Progenitor cell of endocrine pancreas (in vitro differentiated cells): ENCODE measurements at regions not wholly inside any gene's neighbourhood (a gene's known extent, or its start where the extent isn't known, plus 50 kb on each side); places are given as distances from the start of the nearest gene placed in this dataset.

Experiments used
- DNase-seq: peaks from one replicate; pipeline ENCODE4 v3.0.0; 2021; ENCODE audit warnings: low spot score; ENCODE audit not compliant: unreplicated experiment
- H3K27ac Mint-ChIP-seq: 2 replicates; pipeline ENCODE4 v1.8.0; 2021; ENCODE audit warnings: mild to moderate bottlenecking, moderate library complexity, mixed read lengths
- H3K27me3 Mint-ChIP-seq: 2 replicates; pipeline ENCODE4 v1.8.0; 2021; ENCODE audit warnings: mixed read lengths
- H3K36me3 Mint-ChIP-seq: 2 replicates; pipeline ENCODE4 v1.8.0; 2022; ENCODE audit warnings: mixed read lengths; ENCODE audit not compliant: insufficient read depth
- H3K4me1 Mint-ChIP-seq: 2 replicates; pipeline ENCODE4 v1.8.0; 2021; ENCODE audit warnings: low read depth, mixed read lengths
- H3K4me3 Mint-ChIP-seq: 2 replicates; pipeline ENCODE4 v1.8.0; 2021; ENCODE audit warnings: low read depth, mild to moderate bottlenecking, moderate library complexity, mixed read lengths
- H3K9me3 Mint-ChIP-seq: 2 replicates; pipeline ENCODE4 v1.8.0; 2021; ENCODE audit warnings: low read depth, mixed read lengths
- TF ChIP-seq, protein P1 (sequence below): fragments of 200-600 bp; sonication (generic); IDR thresholded peaks from one replicate; pipeline ENCODE4 v1.5.0; 2021; ENCODE audit warnings: antibody characterized with exemption, mild to moderate bottlenecking; ENCODE audit not compliant: unreplicated experiment

DNA sequence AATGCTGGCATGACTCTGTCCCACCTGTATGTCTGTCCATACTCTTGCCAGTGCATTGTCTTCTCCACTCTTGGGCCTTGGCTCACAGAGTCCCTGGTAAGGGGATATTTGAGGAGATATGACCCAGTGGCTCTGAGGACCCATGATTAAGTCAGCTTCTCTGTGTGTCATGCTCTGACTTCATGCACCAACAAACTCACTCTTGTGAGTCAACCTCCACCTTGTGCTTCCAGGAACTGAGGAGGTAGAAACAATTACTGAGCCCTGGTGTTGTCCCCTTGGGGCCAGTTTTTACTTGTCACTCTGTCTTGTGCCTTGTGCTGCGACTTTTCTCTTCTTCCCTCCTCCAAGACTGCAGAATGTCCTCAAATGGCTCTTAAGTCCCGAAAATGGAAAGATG lies 127.1 kb downstream of the ABHD5 start:
- no peak overlapping the region for H3K4me3 Mint-ChIP-seq
- no peaks in the 10 kb centered on the region for H3K36me3 Mint-ChIP-seq
- H3K27ac Mint-ChIP-seq: no peak overlapping the region
- H3K9me3 Mint-ChIP-seq: no peaks in the 10 kb centered on the region
- no peak for DNase-seq
- H3K4me1 Mint-ChIP-seq: no peaks in the 10 kb centered on the region
- peaks cover 29% of the 10 kb centered on the region for H3K27me3 Mint-ChIP-seq
- TF ChIP-seq, protein P1, sequence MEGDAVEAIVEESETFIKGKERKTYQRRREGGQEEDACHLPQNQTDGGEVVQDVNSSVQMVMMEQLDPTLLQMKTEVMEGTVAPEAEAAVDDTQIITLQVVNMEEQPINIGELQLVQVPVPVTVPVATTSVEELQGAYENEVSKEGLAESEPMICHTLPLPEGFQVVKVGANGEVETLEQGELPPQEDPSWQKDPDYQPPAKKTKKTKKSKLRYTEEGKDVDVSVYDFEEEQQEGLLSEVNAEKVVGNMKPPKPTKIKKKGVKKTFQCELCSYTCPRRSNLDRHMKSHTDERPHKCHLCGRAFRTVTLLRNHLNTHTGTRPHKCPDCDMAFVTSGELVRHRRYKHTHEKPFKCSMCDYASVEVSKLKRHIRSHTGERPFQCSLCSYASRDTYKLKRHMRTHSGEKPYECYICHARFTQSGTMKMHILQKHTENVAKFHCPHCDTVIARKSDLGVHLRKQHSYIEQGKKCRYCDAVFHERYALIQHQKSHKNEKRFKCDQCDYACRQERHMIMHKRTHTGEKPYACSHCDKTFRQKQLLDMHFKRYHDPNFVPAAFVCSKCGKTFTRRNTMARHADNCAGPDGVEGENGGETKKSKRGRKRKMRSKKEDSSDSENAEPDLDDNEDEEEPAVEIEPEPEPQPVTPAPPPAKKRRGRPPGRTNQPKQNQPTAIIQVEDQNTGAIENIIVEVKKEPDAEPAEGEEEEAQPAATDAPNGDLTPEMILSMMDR: no peak

DNA sequence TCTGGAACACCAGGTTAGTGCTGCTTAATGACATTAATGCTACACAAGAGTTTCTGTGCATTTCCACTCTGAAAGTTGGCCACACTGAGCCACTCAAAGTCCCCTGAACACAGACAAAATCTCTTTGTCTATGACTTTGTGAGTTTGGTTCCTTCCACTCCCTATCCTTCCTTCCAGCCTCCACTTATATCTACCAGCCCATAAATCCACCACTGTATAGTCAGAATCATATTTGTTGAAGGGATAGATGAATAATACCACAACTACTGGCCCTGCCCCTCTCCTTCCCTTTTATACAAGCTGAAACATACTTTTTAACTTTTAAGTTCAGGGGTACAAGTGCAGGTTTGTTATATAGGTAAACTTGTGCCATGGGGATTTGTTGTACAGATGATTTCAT lies 127.5 kb downstream of the ABHD5 start:
- no peaks in the 10 kb centered on the region for H3K4me1 Mint-ChIP-seq

DNA sequence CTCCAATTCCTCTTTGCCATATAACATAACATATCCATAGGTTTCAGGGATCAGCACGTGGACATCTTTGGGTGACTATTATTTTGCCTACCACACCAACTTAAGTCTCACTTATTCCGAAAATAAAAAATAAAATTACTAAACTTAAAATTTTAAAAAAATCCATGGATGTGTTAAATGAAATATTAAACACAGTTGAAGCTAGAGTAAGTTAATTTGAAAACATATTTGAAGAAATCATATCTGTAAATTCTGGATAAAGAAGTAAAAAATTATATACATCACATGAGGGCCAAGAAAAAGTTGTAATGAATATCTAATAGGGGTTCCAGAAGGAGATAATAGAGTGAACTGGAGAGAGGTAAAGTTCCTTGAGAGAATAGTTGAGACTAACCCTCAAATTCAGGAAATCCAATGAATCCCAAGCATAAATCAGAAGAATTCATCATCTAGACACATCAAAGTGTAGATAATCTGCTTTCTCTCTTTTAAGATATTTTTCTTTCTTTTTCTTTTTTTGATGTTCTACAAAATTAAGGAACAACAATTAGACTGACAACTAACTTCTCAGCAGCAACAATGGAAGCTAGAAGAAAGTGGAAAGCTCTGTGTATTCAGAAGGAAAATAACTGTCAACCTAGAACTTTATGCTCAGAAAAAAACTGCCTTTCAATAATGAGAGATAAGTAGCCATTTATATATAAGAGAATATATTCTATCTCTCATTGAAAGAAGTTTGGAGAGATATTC lies 147.4 kb downstream of the ABHD5 start:
- Mint-ChIP-seq H3K27me3 (peaks cover 22% of the 10 kb centered on the region), H3K4me1 (no peaks in the 10 kb centered on the region), H3K27ac (no peak overlapping the region), H3K36me3 (no peaks in the 10 kb centered on the region), H3K9me3 (peaks cover 8% of the 10 kb centered on the region), H3K4me3 (no peak overlapping the region)
- TF ChIP-seq, protein P1: no peak
- DNase-seq: no peak

More for the DNA sequence above, 127.5 kb downstream of the ABHD5 start:
- TF ChIP-seq, protein P1: no peak
- no peaks in the 10 kb centered on the region for H3K9me3 Mint-ChIP-seq
- DNase-seq: no peak
- no peaks in the 10 kb centered on the region for H3K36me3 Mint-ChIP-seq
- H3K27me3 Mint-ChIP-seq: peaks cover 25% of the 10 kb centered on the region
- no peak overlapping the region for H3K27ac Mint-ChIP-seq
- H3K4me3 Mint-ChIP-seq: no peak overlapping the region

DNA sequence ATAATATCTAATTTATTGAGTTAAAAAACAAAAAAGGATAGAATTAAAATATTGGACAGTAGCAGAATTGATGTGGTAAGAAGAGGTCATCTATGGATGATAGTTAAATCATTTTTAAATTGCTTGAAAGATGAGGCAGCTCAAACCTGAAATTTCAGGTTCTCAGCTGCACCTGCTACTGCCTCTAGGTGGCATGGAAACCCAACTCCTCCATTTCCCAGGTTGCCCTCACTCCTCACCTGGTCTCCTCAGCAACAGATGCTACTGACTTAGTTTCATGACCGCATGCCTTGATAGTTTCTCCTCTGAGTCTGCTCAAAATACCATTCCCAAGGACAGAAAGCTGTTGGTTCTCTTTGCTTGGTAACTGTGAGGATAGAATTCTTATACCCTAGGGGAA lies 148.1 kb downstream of the ABHD5 start:
- no peak overlapping the region for H3K4me3 Mint-ChIP-seq
- H3K27ac Mint-ChIP-seq: no peak overlapping the region
- no peak for DNase-seq
- H3K9me3 Mint-ChIP-seq: peaks cover 8% of the 10 kb centered on the region
- H3K36me3 Mint-ChIP-seq: no peaks in the 10 kb centered on the region
- peaks cover 24% of the 10 kb centered on the region for H3K27me3 Mint-ChIP-seq
- no peaks in the 10 kb centered on the region for H3K4me1 Mint-ChIP-seq
- TF ChIP-seq, protein P1: peak; percentile 40

DNA sequence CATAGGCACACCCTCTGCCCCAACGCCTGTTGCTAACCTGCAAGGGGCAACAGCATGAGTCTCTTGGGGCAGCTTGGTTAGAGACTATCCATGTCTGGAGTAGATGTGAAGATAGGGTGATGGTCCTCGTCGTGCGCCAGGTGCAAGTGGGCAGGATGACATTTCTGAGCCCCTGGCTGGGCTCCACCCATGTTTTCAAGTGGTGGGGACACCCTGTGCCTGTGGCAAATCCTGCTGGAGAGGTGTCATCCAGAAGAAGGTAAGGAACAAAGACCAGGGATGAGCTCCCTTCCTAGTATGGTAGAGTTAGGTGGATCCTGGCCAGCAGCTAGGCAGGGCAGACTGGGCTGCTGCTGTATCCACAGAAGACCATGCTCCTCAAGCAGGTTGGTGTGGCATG lies 152.6 kb downstream of the ABHD5 start:
- H3K36me3 Mint-ChIP-seq: no peaks in the 10 kb centered on the region
- DNase-seq: no peak
- H3K9me3 Mint-ChIP-seq: peaks cover 23% of the 10 kb centered on the region
- TF ChIP-seq, protein P1: no peak
- peaks cover 21% of the 10 kb centered on the region for H3K27me3 Mint-ChIP-seq
- no peaks in the 10 kb centered on the region for H3K4me1 Mint-ChIP-seq
- no peak overlapping the region for H3K4me3 Mint-ChIP-seq
- H3K27ac Mint-ChIP-seq: no peak overlapping the region
